ENCODE measurements at regions not wholly inside any gene's neighbourhood (a gene's known extent, or its start where the extent isn't known, plus 50 kb on each side); places are given as distances from the start of the nearest gene placed in this dataset.

GRCh38 chr5:117872798-117873368 is 1115.5 kb downstream of the DTWD2 start:
- Histone ChIP-seq H3K4me2 (ENCODE audit: insufficient read depth, low read length) (no peak overlapping the region), H3K27ac (ENCODE audit: insufficient read depth, low read depth, low read length) (no peak overlapping the region), H3K9me3 (replicated peaks; ENCODE audit: control insufficient read depth, insufficient read depth, low read length) (no peaks in the 10 kb centered on the region), H3K36me3 (ENCODE audit: control insufficient read depth in 2 of 2, extremely low read depth in 1 of 2, insufficient read depth in 2 of 2, low read length in 2 of 2) (no peaks in the 10 kb centered on the region), H3K4me1 (ENCODE audit: control insufficient read depth, extremely low read depth, insufficient read depth, low read length) (no peaks in the 10 kb centered on the region), H3K9me1 (replicated peaks; ENCODE audit: control insufficient read depth, extremely low read depth, insufficient read depth, low read length) (no peaks in the 10 kb centered on the region), H3K79me2 (ENCODE audit: control insufficient read depth, insufficient read depth, low read length) (no peaks in the 10 kb centered on the region), H3K27me3 (ENCODE audit: control insufficient read depth in 2 of 2, insufficient read depth in 2 of 2, low read length in 2 of 2) (no peaks in the 10 kb centered on the region), H3K9ac (replicated peaks; ENCODE audit: extremely low read depth, insufficient read depth, low read length) (no peak overlapping the region), H4K20me1 (replicated peaks; ENCODE audit: control insufficient read depth, extremely low read depth, insufficient read depth, low read length) (no peaks in the 10 kb centered on the region), H3K4me3 (replicated peaks in 1 of 3; ENCODE audit: insufficient read depth in 1 of 3, low read depth in 1 of 3, low read length in 3 of 3) (no peak overlapping the region), H2AFZ (ENCODE audit: low read depth, low read length) (no peak overlapping the region)
- BruUV-seq (replicated peaks): no TSS peak
- FAIRE-seq (no peak), DNase-seq (ENCODE audit: low read depth, low spot score) (no peak)
- ChIA-PET POLR2A (no interaction called here), CTCF (no interaction called here)
- dilution Hi-C loops (cut with MboI; ENCODE audit: extremely low pct_ligation_motif_present, low sequenced_read_pairs) (no loop called here), intact Hi-C loops (cut with micrococcal nuclease) (no loop called here)
- TF ChIP-seq POLR2AphosphoS5 (IDR thresholded peaks at IDR 0.05; ENCODE audit: insufficient read depth, low read depth, low read length): no peak
- TF ChIP-seq FOS (IDR thresholded peaks at IDR 0.05; ENCODE audit: borderline replicate concordance, insufficient read depth, low read length): no peak
- no peak for TF ChIP-seq EZH2 (IDR thresholded peaks at IDR 0.05; ENCODE audit: borderline replicate concordance, low read depth, low read length, severe bottlenecking)
- no peak for TF ChIP-seq POLR2A (IDR thresholded peaks at IDR 0.05; ENCODE audit: low read depth, low read length)
- TF ChIP-seq JUN (IDR thresholded peaks at IDR 0.05; ENCODE audit: borderline replicate concordance, insufficient read depth, insufficient read length, low read depth): no peak
- TF ChIP-seq, protein P1, sequence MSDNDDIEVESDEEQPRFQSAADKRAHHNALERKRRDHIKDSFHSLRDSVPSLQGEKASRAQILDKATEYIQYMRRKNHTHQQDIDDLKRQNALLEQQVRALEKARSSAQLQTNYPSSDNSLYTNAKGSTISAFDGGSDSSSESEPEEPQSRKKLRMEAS (IDR thresholded peaks at IDR 0.05; ENCODE audit: insufficient read depth, insufficient read length): no peak
- no peak for TF ChIP-seq MYC (IDR thresholded peaks at IDR 0.05; ENCODE audit: low read depth, low read length)
- no peak for TF ChIP-seq GATA2 (IDR thresholded peaks at IDR 0.05; ENCODE audit: insufficient read depth, insufficient read length, low read depth, low read length)
- no peak for TF ChIP-seq CTCF (IDR thresholded peaks at IDR 0.05; ENCODE audit: extremely low read depth in 1 of 2, insufficient read depth in 1 of 2, low read depth in 1 of 2, low read length in 2 of 2)
